DOHH2 (cell line): ENCODE measurements at regions not wholly inside any gene's neighbourhood (a gene's known extent, or its start where the extent isn't known, plus 50 kb on each side); places are given as distances from the start of the nearest gene placed in this dataset.

ENCODE experiments used
- CTCF ChIP-seq: fragments of 200-600 bp; sonication (generic); IDR thresholded peaks from one replicate; pipeline ENCODE4 v1.5.1; 2014; ENCODE audit warnings: antibody characterized with exemption, mild to moderate bottlenecking, low read depth, low read length; ENCODE audit not compliant: poor library complexity, severe bottlenecking
- EZH2phosphoT487 ChIP-seq: fragments of 200-600 bp; sonication (generic); IDR thresholded peaks from 2 replicates; pipeline ENCODE4 v1.6.1; 2017; ENCODE audit warnings: borderline replicate concordance, mild to moderate bottlenecking, antibody characterized with exemption, low read length, moderate library complexity, mixed read lengths

- TF ChIP-seq CTCF (no peak), EZH2phosphoT487 (no peak)
Measured at GRCh38 chr9:107148216-107148615, 134.9 kb upstream of the RAD23B start.
